Dendritic cell treated with granulocyte-macrophage colony-stimulating factor and Interleukin-4, amounts not matched to agents 40 ng/mL and 50 ng/mL, for 4 days (primary cell): ENCODE measurements at regions not wholly inside any gene's neighbourhood (a gene's known extent, or its start where the extent isn't known, plus 50 kb on each side); places are given as distances from the start of the nearest gene placed in this dataset.

ENCODE experiments used
- H3K27ac Mint-ChIP-seq: one replicate; pipeline ENCODE4 v1.8.0; 2022; ENCODE audit warnings: mild to moderate bottlenecking, mixed read lengths
- H3K27me3 Mint-ChIP-seq: one replicate; pipeline ENCODE4 v1.8.0; 2022; ENCODE audit warnings: mild to moderate bottlenecking, mixed read lengths
- H3K36me3 Mint-ChIP-seq: one replicate; pipeline ENCODE4 v1.8.0; 2022; ENCODE audit warnings: low read depth, mixed read lengths
- H3K4me1 Mint-ChIP-seq: one replicate; pipeline ENCODE4 v1.8.0; 2022; ENCODE audit warnings: low read depth, mixed read lengths
- H3K4me3 Mint-ChIP-seq: one replicate; pipeline ENCODE4 v1.8.0; 2022; ENCODE audit warnings: mild to moderate bottlenecking, moderate library complexity, mixed read lengths
- H3K9me3 Mint-ChIP-seq: one replicate; pipeline ENCODE4 v1.8.0; 2022; ENCODE audit warnings: mixed read lengths
- intact Hi-C: fragments of 100-400 bp; cut with micrococcal nuclease; formaldehyde crosslinking; loops from one replicate; pipeline ENCODE4 v1.15.0; 2022

DNA sequence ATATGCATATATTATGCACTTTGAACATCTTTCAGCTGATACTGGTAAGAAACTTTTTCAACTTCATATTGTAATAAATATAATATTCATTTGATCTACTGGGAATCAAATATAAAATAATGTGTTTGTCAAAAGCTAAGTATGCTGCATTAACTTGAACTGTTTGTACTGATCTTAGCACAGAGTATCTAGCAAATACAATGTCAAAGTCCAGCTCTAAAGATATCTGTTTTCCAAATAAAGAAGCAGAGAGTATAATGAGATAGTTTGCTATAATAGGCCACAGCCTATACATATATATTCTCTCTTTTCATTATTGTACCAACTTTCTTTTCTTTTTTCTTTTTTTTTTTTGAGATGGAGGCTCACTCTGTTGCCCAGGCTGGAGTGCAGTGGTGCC lies 417.0 kb downstream of the TMEM161B start:
- H3K9me3 Mint-ChIP-seq = peaks cover 3% of the 10 kb centered on the region
- H3K4me1 Mint-ChIP-seq = no peaks in the 10 kb centered on the region

GRCh38 chr5:87850843-87851242 lies 417.8 kb downstream of the TMEM161B start:
- Mint-ChIP-seq H3K27ac (no peak overlapping the region), H3K36me3 (no peaks in the 10 kb centered on the region), H3K27me3 (no peaks in the 10 kb centered on the region), H3K4me1 (no peaks in the 10 kb centered on the region), H3K4me3 (no peak overlapping the region), H3K9me3 (no peaks in the 10 kb centered on the region)
- intact Hi-C loops = no loop called here

More for the DNA sequence above, 417.0 kb downstream of the TMEM161B start:
- intact Hi-C loops = no loop called here
- Mint-ChIP-seq H3K27ac (no peak overlapping the region), H3K36me3 (no peaks in the 10 kb centered on the region), H3K27me3 (no peaks in the 10 kb centered on the region), H3K4me3 (no peak overlapping the region)

GRCh38 chr5:87845734-87846133 lies 422.9 kb downstream of the TMEM161B start:
- Mint-ChIP-seq H3K27me3 (no peaks in the 10 kb centered on the region), H3K36me3 (no peaks in the 10 kb centered on the region), H3K27ac (no peak overlapping the region), H3K4me3 (no peak overlapping the region), H3K4me1 (no peaks in the 10 kb centered on the region), H3K9me3 (peaks cover 31% of the 10 kb centered on the region)
- intact Hi-C loops = no loop called here

- Mint-ChIP-seq H3K4me3 (no peak overlapping the region), H3K9me3 (peaks cover 39% of the 10 kb centered on the region), H3K27me3 (no peaks in the 10 kb centered on the region), H3K4me1 (no peaks in the 10 kb centered on the region), H3K27ac (no peak overlapping the region), H3K36me3 (no peaks in the 10 kb centered on the region)
- intact Hi-C loops = no loop called here
Observed at GRCh38 chr5:87844866-87845265, 423.8 kb downstream of the TMEM161B start.

GRCh38 chr5:87844449-87844848 lies 424.2 kb downstream of the TMEM161B start:
- intact Hi-C loops = no loop called here
- Mint-ChIP-seq H3K4me3 (no peak overlapping the region), H3K9me3 (peaks cover 43% of the 10 kb centered on the region), H3K4me1 (no peaks in the 10 kb centered on the region), H3K27me3 (no peaks in the 10 kb centered on the region), H3K36me3 (no peaks in the 10 kb centered on the region), H3K27ac (no peak overlapping the region)

DNA sequence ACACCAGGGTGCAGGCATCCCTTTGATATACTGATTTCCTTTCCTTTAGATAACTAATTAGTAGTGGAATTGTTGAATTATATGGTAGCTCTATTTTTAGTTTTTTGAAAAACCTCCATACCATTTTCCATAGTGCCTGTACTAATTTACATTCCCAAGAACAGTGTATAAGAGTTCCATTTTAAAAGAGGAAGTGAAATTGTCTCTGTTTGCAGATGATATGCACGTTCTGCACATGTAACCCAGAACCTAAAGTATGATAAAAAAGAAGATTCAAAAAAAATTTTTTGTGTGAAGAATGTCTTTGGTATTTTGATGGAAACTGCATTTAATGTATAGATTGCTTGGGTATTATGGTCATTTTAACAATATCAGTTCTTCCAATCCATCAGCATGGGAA lies 424.0 kb upstream of the CCNH start:
- Mint-ChIP-seq H3K9me3 (peaks cover 50% of the 10 kb centered on the region), H3K36me3 (no peaks in the 10 kb centered on the region), H3K27ac (no peak overlapping the region), H3K4me1 (no peaks in the 10 kb centered on the region), H3K27me3 (no peaks in the 10 kb centered on the region), H3K4me3 (no peak overlapping the region)
- intact Hi-C loops = no loop called here

DNA sequence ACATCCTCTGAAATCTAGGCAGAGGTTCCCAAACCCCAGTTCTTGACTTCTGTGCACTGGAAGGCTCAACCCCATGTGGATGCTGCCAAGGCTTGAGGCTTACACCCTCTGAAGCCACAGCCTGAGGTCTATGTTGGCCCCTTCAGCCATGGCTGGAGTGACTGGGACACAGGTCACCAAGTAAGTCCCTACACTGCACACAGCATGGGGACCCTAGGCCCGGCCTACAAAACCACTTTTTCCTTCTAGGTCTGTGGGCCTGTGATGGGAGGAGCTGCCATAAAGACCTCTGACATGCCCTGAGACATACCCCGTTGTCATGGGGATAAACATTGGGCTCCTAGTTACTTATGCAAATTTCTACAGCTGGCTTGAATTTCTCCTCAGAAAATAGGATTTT lies 418.8 kb upstream of the CCNH start:
- Mint-ChIP-seq H3K27ac (no peak overlapping the region), H3K4me1 (no peaks in the 10 kb centered on the region), H3K9me3 (peaks cover 35% of the 10 kb centered on the region), H3K36me3 (no peaks in the 10 kb centered on the region), H3K27me3 (no peaks in the 10 kb centered on the region), H3K4me3 (no peak overlapping the region)
- intact Hi-C loops = no loop called here

DNA sequence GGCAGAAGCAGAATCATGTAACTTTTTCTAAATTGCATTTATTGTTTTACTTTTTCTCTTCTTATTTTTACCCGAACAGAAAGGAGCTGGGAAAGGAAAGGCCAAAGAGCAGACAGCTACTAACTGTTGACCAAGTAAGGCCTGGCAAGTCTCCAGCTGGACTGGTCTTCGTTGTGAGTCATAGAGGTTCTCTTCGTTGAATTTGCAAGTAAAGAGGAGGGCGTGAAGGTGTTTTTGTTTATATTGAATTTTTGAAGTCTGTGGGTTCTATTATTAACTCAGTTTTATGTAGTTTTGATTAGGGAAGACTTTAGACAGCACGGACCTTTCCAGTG lies 416.5 kb upstream of the CCNH start:
- no peak overlapping the region for H3K4me3 Mint-ChIP-seq
- H3K27me3 Mint-ChIP-seq = no peaks in the 10 kb centered on the region
- no peaks in the 10 kb centered on the region for H3K4me1 Mint-ChIP-seq
- H3K27ac Mint-ChIP-seq = no peak overlapping the region
- intact Hi-C loops = no loop called here
- peaks cover 35% of the 10 kb centered on the region for H3K9me3 Mint-ChIP-seq
- H3K36me3 Mint-ChIP-seq = no peaks in the 10 kb centered on the region

DNA sequence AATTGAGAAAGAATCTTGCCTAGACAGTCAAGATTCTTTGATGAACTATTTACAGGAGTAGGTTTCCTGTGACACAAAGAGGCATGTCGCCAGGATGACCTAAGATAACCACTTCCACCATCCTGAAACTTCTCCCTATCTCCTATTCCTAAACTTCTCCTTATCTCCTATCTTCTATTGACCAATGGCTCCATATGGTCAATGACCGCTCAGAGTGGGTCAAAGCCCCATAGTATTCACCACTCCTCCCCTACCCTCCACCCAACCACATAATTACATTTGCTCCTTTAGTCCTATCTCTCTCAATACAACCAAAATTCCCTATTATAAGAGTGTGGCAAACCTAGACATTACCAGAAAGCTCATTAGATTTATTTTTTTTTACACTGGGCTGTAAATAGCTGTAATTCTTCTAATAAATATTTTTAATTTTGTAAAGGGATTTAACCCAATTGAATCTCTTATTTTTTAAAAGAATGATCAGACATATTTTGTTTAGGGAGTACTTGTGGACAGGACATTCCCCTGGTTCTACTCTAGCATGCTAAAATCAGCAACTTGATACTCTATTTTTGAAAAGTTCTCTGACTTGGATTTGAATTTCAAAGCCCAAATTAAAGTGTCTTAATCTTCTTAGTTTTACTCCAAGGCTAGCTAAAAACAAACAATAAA lies 416.0 kb upstream of the CCNH start:
- no peaks in the 10 kb centered on the region for H3K27me3 Mint-ChIP-seq
- intact Hi-C loops = no loop called here
- H3K36me3 Mint-ChIP-seq = no peaks in the 10 kb centered on the region
- H3K4me1 Mint-ChIP-seq = no peaks in the 10 kb centered on the region
- H3K27ac Mint-ChIP-seq = no peak overlapping the region
- no peak overlapping the region for H3K4me3 Mint-ChIP-seq
- H3K9me3 Mint-ChIP-seq = peaks cover 35% of the 10 kb centered on the region

DNA sequence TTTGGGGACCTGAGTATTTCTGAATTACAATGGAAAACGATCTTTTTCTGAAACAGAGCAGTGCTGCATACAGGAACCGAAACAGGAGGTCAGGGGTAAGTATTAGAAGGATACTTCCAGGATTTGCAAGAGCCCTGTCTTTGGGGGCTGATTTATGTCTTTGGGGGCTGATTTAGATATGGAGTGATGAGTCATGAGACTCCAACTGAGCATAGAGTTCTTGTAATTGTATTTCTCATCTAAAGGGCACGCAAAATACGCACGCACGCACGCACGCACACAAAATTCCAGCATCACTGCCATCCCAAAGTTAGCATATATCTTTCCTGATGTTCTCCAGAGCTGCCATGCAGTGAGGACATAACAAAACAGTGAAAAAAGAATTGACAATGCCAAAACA lies 414.8 kb upstream of the CCNH start:
- intact Hi-C loops = no loop called here
- H3K36me3 Mint-ChIP-seq = no peaks in the 10 kb centered on the region
- no peaks in the 10 kb centered on the region for H3K4me1 Mint-ChIP-seq
- H3K27ac Mint-ChIP-seq = no peak overlapping the region
- no peaks in the 10 kb centered on the region for H3K27me3 Mint-ChIP-seq
- peaks cover 28% of the 10 kb centered on the region for H3K9me3 Mint-ChIP-seq
- no peak overlapping the region for H3K4me3 Mint-ChIP-seq

GRCh38 chr5:87826507-87826906 lies 413.8 kb upstream of the CCNH start:
- Mint-ChIP-seq H3K4me3 (no peak overlapping the region), H3K27ac (no peak overlapping the region), H3K9me3 (peaks cover 19% of the 10 kb centered on the region), H3K4me1 (no peaks in the 10 kb centered on the region), H3K36me3 (no peaks in the 10 kb centered on the region), H3K27me3 (no peaks in the 10 kb centered on the region)
- intact Hi-C loops = no loop called here

- no peaks in the 10 kb centered on the region for H3K36me3 Mint-ChIP-seq
- intact Hi-C loops = no loop called here
- no peaks in the 10 kb centered on the region for H3K27me3 Mint-ChIP-seq
Observed at GRCh38 chr5:87825583-87825982, 412.9 kb upstream of the CCNH start.

GRCh38 chr5:87807783-87808182 lies 395.1 kb upstream of the CCNH start:
- no peak overlapping the region for H3K27ac Mint-ChIP-seq
- H3K36me3 Mint-ChIP-seq = no peaks in the 10 kb centered on the region
- H3K4me1 Mint-ChIP-seq = no peaks in the 10 kb centered on the region
- no peaks in the 10 kb centered on the region for H3K27me3 Mint-ChIP-seq
- H3K9me3 Mint-ChIP-seq = peaks cover 9% of the 10 kb centered on the region
- intact Hi-C loops = no loop called here
- H3K4me3 Mint-ChIP-seq = no peak overlapping the region

More at GRCh38 chr5:87825583-87825982, 412.9 kb upstream of the CCNH start:
- H3K27ac Mint-ChIP-seq = no peak overlapping the region
- peaks cover 13% of the 10 kb centered on the region for H3K9me3 Mint-ChIP-seq
- no peaks in the 10 kb centered on the region for H3K4me1 Mint-ChIP-seq
- H3K4me3 Mint-ChIP-seq = no peak overlapping the region

- Mint-ChIP-seq H3K27ac (no peak overlapping the region), H3K27me3 (peaks cover 1% of the 10 kb centered on the region), H3K9me3 (peaks cover 9% of the 10 kb centered on the region), H3K36me3 (no peaks in the 10 kb centered on the region), H3K4me3 (no peak overlapping the region), H3K4me1 (no peaks in the 10 kb centered on the region)
- intact Hi-C loops = no loop called here
Observed at GRCh38 chr5:87803352-87803751, 390.6 kb upstream of the CCNH start.

- no peaks in the 10 kb centered on the region for H3K9me3 Mint-ChIP-seq
- H3K4me1 Mint-ChIP-seq = no peaks in the 10 kb centered on the region
- intact Hi-C loops = no loop called here
- H3K27me3 Mint-ChIP-seq = no peaks in the 10 kb centered on the region
- H3K27ac Mint-ChIP-seq = no peak overlapping the region
- no peak overlapping the region for H3K4me3 Mint-ChIP-seq
- no peaks in the 10 kb centered on the region for H3K36me3 Mint-ChIP-seq
Observed at GRCh38 chr5:87791869-87792268, 379.1 kb upstream of the CCNH start.
